Uterus (tissue), 2 donors: ENCODE measurements at regions not wholly inside any gene's neighbourhood (a gene's known extent, or its start where the extent isn't known, plus 50 kb on each side); places are given as distances from the start of the nearest gene placed in this dataset.

Source experiments
- POLR2A ChIP-seq, 2 donors: fragments of 450-650 bp; IDR thresholded peaks; one replicate each; pipeline ENCODE4 v1.6.1; 2016; ENCODE audit warnings: antibody characterized with exemption in 2 of 2, mild to moderate bottlenecking in 1 of 2, moderate library complexity in 1 of 2
- TF ChIP-seq, protein P1 (sequence below), 4 experiments: fragments of 200-600 bp in 2 of 4; fragments of 450-650 bp in 2 of 4; sonication (generic) in 2 of 4; IDR thresholded peaks; one replicate each; pipeline ENCODE4 v1.5.1; 2016 to 2019; ENCODE audit warnings: antibody characterized with exemption in 4 of 4, mild to moderate bottlenecking in 2 of 4, moderate library complexity in 1 of 4

DNA sequence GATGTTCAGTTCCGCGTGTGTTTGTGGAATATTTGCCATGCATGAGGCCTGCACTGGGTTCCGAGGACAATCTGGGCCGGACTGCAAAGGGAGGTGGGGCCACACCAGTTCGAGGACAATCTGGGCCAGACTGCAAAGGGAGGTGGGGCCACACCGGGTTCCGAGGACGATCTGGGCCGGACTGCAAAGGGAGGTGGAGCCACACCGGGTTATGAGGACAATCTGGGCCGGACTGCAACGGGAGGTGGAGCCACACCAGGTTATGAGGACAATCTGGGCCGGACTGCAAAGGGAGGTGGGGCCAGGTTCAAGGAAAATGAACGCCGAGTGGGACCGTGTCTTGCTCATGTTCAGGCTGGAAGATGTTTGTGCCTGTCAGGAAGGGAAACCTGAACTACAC is 97.8 kb upstream of the HDAC4 start:
- TF ChIP-seq, protein P1, sequence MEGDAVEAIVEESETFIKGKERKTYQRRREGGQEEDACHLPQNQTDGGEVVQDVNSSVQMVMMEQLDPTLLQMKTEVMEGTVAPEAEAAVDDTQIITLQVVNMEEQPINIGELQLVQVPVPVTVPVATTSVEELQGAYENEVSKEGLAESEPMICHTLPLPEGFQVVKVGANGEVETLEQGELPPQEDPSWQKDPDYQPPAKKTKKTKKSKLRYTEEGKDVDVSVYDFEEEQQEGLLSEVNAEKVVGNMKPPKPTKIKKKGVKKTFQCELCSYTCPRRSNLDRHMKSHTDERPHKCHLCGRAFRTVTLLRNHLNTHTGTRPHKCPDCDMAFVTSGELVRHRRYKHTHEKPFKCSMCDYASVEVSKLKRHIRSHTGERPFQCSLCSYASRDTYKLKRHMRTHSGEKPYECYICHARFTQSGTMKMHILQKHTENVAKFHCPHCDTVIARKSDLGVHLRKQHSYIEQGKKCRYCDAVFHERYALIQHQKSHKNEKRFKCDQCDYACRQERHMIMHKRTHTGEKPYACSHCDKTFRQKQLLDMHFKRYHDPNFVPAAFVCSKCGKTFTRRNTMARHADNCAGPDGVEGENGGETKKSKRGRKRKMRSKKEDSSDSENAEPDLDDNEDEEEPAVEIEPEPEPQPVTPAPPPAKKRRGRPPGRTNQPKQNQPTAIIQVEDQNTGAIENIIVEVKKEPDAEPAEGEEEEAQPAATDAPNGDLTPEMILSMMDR (IDR thresholded peaks at IDR 0.05): no peak
- TF ChIP-seq POLR2A (IDR thresholded peaks at IDR 0.05): no peak
